Naive thymus-derived CD4-positive, alpha-beta T cell (primary cell): ENCODE measurements at regions not wholly inside any gene's neighbourhood (a gene's known extent, or its start where the extent isn't known, plus 50 kb on each side); places are given as distances from the start of the nearest gene placed in this dataset.

Experiments used
- ATAC-seq: fragments of 150-1000 bp; cut with Tn5 transposase; 2 replicates; pipeline ENCODE4 v1.10.0; 2021; ENCODE audit warnings: mild to moderate bottlenecking, moderate library complexity
- CTCF ChIA-PET: fragments of 350-600 bp; sonication (Branson Sonifier 250); formaldehyde crosslinking; loops from one replicate; lab custom pipeline; 2021; ENCODE audit warnings: antibody characterized with exemption; lab: Charles Lee
- POLR2A ChIA-PET: fragments of 350-600 bp; sonication (Branson Sonifier 250); formaldehyde crosslinking; loops from one replicate; lab custom pipeline; 2021; ENCODE audit warnings: antibody characterized with exemption, inconsistent platforms; lab: Charles Lee
- DNase-seq, 9 donors: peaks; one replicate each; pipeline versions ENCODE4 v3.0.0 to v3.0.0-alpha.2; 2020 to 2022; ENCODE audit warnings: mixed read lengths in 1 of 9
- H3K27ac ChIP-seq: one replicate; pipeline ENCODE4 v1.7.0; 2013; ENCODE audit warnings: mild to moderate bottlenecking, low read depth, low read length, moderate library complexity
- H3K27me3 ChIP-seq, 2 donors: one replicate each; pipeline ENCODE4 v1.7.0; 2013; ENCODE audit warnings: low read length in 2 of 2, mild to moderate bottlenecking in 2 of 2, moderate library complexity in 2 of 2; ENCODE audit not compliant: control insufficient read depth in 2 of 2, insufficient read depth in 2 of 2
- H3K36me3 ChIP-seq, 3 experiments: 1 replicate in 2 of 3; 2 replicates in 1 of 3; pipeline ENCODE4 v1.7.0; 2013; ENCODE audit warnings: low read length in 3 of 3, mild to moderate bottlenecking in 3 of 3, moderate library complexity in 1 of 3; ENCODE audit not compliant: insufficient read depth in 3 of 3, control insufficient read depth in 2 of 3
- H3K4me1 ChIP-seq, 2 donors: one replicate each; pipeline ENCODE4 v1.7.0; 2013; ENCODE audit warnings: low read length in 2 of 2, mild to moderate bottlenecking in 2 of 2, moderate library complexity in 1 of 2; ENCODE audit not compliant: control insufficient read depth in 2 of 2, insufficient read depth in 2 of 2
- H3K4me3 ChIP-seq: 2 replicates; pipeline ENCODE4 v1.7.0; 2013; ENCODE audit warnings: mild to moderate bottlenecking, low read length
- H3K9me3 ChIP-seq, 3 experiments: 1 replicate in 2 of 3; 2 replicates in 1 of 3; pipeline ENCODE4 v1.7.0; 2013; ENCODE audit warnings: low read length in 3 of 3; ENCODE audit not compliant: control insufficient read depth in 2 of 3
- H3K27ac Mint-ChIP-seq, 9 donors: one replicate each; pipeline ENCODE4 v1.8.0; 2020 to 2022; ENCODE audit warnings: mixed read lengths in 9 of 9, mild to moderate bottlenecking in 8 of 9, moderate library complexity in 5 of 9, inconsistent platforms in 2 of 9
- H3K27me3 Mint-ChIP-seq, 5 donors: one replicate each; pipeline ENCODE4 v1.8.0; 2021 to 2022; ENCODE audit warnings: mixed read lengths in 5 of 5, mild to moderate bottlenecking in 1 of 5
- H3K36me3 Mint-ChIP-seq, 5 donors: one replicate each; pipeline ENCODE4 v1.8.0; 2020 to 2022; ENCODE audit warnings: mixed read lengths in 5 of 5, mild to moderate bottlenecking in 3 of 5, inconsistent platforms in 1 of 5
- H3K4me1 Mint-ChIP-seq, 7 donors: one replicate each; pipeline ENCODE4 v1.8.0; 2020 to 2022; ENCODE audit warnings: mixed read lengths in 7 of 7, mild to moderate bottlenecking in 3 of 7, inconsistent platforms in 1 of 7
- H3K4me3 Mint-ChIP-seq, 10 donors: one replicate each; pipeline ENCODE4 v1.8.0; 2020 to 2022; ENCODE audit warnings: mild to moderate bottlenecking in 10 of 10, mixed read lengths in 10 of 10, moderate library complexity in 6 of 10, inconsistent platforms in 2 of 10
- H3K9me3 Mint-ChIP-seq, 11 donors: one replicate each; pipeline ENCODE4 v1.8.0; 2020 to 2022; ENCODE audit warnings: mixed read lengths in 11 of 11, mild to moderate bottlenecking in 4 of 11, inconsistent platforms in 1 of 11, moderate library complexity in 1 of 11
- intact Hi-C, 2 donors: fragments of 100-400 bp; cut with micrococcal nuclease; formaldehyde crosslinking; loops; one replicate each; pipeline ENCODE4 v1.15.1; 2023

- no peak for ATAC-seq
- POLR2A ChIA-PET = interaction anchor here (0.6 kb wide), 1 partner anchor 145 kb away, joined by 3 read pairs; no protein-coding TSS in a partner anchor
- Histone ChIP-seq H3K4me1 (no peaks in the 10 kb centered on the region), H3K27ac (no peak overlapping the region), H3K36me3 (no peaks in the 10 kb centered on the region), H3K4me3 (no peak overlapping the region), H3K27me3 (no peaks in the 10 kb centered on the region), H3K9me3 (no peaks in the 10 kb centered on the region)
- intact Hi-C loops = no loop called here
- Mint-ChIP-seq H3K36me3 (no peaks in the 10 kb centered on the region), H3K4me3 (no peak overlapping the region), H3K27ac (no peak overlapping the region), H3K27me3 (no peaks in the 10 kb centered on the region), H3K9me3 (peaks cover 0 to 3% (median 0%) of the 10 kb centered on the region in 11 donors), H3K4me1 (peaks cover 0 to 3% (median 0%) of the 10 kb centered on the region in 7 donors)
- CTCF ChIA-PET = no interaction called here
- DNase-seq = no peak
Measured at GRCh38 chr13:29993716-29994488, 143.5 kb upstream of the UBL3 start.

- Histone ChIP-seq H3K27me3 (no peaks in the 10 kb centered on the region), H3K36me3 (no peaks in the 10 kb centered on the region), H3K9me3 (no peaks in the 10 kb centered on the region), H3K4me3 (no peak overlapping the region), H3K27ac (no peak overlapping the region), H3K4me1 (no peaks in the 10 kb centered on the region)
- DNase-seq = no peak
- Mint-ChIP-seq H3K4me3 (no peak overlapping the region), H3K27ac (no peak overlapping the region), H3K9me3 (peaks cover 0 to 4% (median 2%) of the 10 kb centered on the region in 11 donors), H3K36me3 (peaks cover 0 to 2% (median 0%) of the 10 kb centered on the region in 5 donors), H3K27me3 (no peaks in the 10 kb centered on the region), H3K4me1 (peaks cover 0 to 3% (median 0%) of the 10 kb centered on the region in 7 donors)
- CTCF ChIA-PET = no interaction called here
- ATAC-seq = no peak
- POLR2A ChIA-PET = no interaction called here
- intact Hi-C loops = no loop called here
Measured at GRCh38 chr13:29993196-29993595, 142.8 kb upstream of the UBL3 start.

GRCh38 chr13:29991343-29991742, 140.9 kb upstream of the UBL3 start:
- H3K27ac ChIP-seq = no peak overlapping the region
- Mint-ChIP-seq H3K27ac (no peak overlapping the region), H3K36me3 (peaks cover 3 to 16% (median 6%) of the 10 kb centered on the region in 5 donors), H3K27me3 (peaks cover 0 to 7% (median 0%) of the 10 kb centered on the region in 5 donors), H3K9me3 (peaks cover 4 to 21% (median 15%) of the 10 kb centered on the region in 11 donors), H3K4me3 (no peak overlapping the region), H3K4me1 (peaks cover 0 to 3% (median 0%) of the 10 kb centered on the region in 7 donors)
- no peak for ATAC-seq
- H3K9me3 ChIP-seq = peaks cover 0 to 6% (median 0%) of the 10 kb centered on the region in 3 experiments
- CTCF ChIA-PET = no interaction called here
- intact Hi-C loops = no loop called here
- DNase-seq = no peak
- POLR2A ChIA-PET = no interaction called here
- no peak overlapping the region for H3K4me3 ChIP-seq
- H3K27me3 ChIP-seq = no peaks in the 10 kb centered on the region
- no peaks in the 10 kb centered on the region for H3K4me1 ChIP-seq
- no peaks in the 10 kb centered on the region for H3K36me3 ChIP-seq

- Histone ChIP-seq H3K27ac (no peak overlapping the region), H3K9me3 (peaks cover 0 to 6% (median 0%) of the 10 kb centered on the region in 3 experiments), H3K4me3 (no peak overlapping the region), H3K36me3 (no peaks in the 10 kb centered on the region), H3K27me3 (no peaks in the 10 kb centered on the region), H3K4me1 (no peaks in the 10 kb centered on the region)
- no peak for DNase-seq
- ChIA-PET POLR2A (no interaction called here), CTCF (no interaction called here)
- Mint-ChIP-seq H3K27ac (no peak overlapping the region), H3K36me3 (peaks cover 3 to 16% (median 6%) of the 10 kb centered on the region in 5 donors), H3K9me3 (peaks cover 5 to 27% (median 15%) of the 10 kb centered on the region in 11 donors), H3K4me3 (no peak overlapping the region), H3K4me1 (peaks cover 0 to 3% (median 0%) of the 10 kb centered on the region in 7 donors), H3K27me3 (peaks cover 0 to 38% (median 0%) of the 10 kb centered on the region in 5 donors)
- ATAC-seq = no peak
- intact Hi-C loops = no loop called here
Measured at GRCh38 chr13:29987340-29987739, 136.9 kb upstream of the UBL3 start.

GRCh38 chr13:29980339-29980738, 129.9 kb upstream of the UBL3 start:
- Mint-ChIP-seq H3K27me3 (peaks cover 0 to 27% (median 0%) of the 10 kb centered on the region in 5 donors), H3K27ac (no peak overlapping the region), H3K36me3 (no peaks in the 10 kb centered on the region), H3K4me3 (no peak overlapping the region), H3K4me1 (peaks cover 0 to 2% (median 0%) of the 10 kb centered on the region in 7 donors), H3K9me3 (peaks cover 0 to 8% (median 0%) of the 10 kb centered on the region in 11 donors)
- no peaks in the 10 kb centered on the region for H3K9me3 ChIP-seq
- no peaks in the 10 kb centered on the region for H3K27me3 ChIP-seq
- DNase-seq = no peak
- no peak for ATAC-seq
- no peak overlapping the region for H3K4me3 ChIP-seq
- no peaks in the 10 kb centered on the region for H3K36me3 ChIP-seq
- CTCF ChIA-PET = no interaction called here
- no peak overlapping the region for H3K27ac ChIP-seq
- POLR2A ChIA-PET = interaction anchor here (0.6 kb wide), 1 partner anchor 30 kb away, joined by 3 read pairs; no protein-coding TSS in a partner anchor
- intact Hi-C loops = no loop called here
- H3K4me1 ChIP-seq = no peaks in the 10 kb centered on the region

- Mint-ChIP-seq H3K27me3 (peaks cover 0 to 13% (median 0%) of the 10 kb centered on the region in 5 donors), H3K27ac (no peak overlapping the region), H3K9me3 (peaks cover 0 to 5% (median 0%) of the 10 kb centered on the region in 11 donors), H3K36me3 (peaks cover 0 to 8% (median 0%) of the 10 kb centered on the region in 5 donors), H3K4me1 (peaks cover 0 to 10% (median 0%) of the 10 kb centered on the region in 7 donors), H3K4me3 (no peak overlapping the region)
- Histone ChIP-seq H3K4me1 (no peaks in the 10 kb centered on the region), H3K36me3 (no peaks in the 10 kb centered on the region), H3K4me3 (no peak overlapping the region), H3K27me3 (no peaks in the 10 kb centered on the region), H3K9me3 (no peaks in the 10 kb centered on the region), H3K27ac (no peak overlapping the region)
- intact Hi-C loops = loop anchor here in 1 of 2 donors (5.0 kb wide), 1 partner anchor 41 kb away; no protein-coding TSS in a partner anchor
- ATAC-seq (no peak), DNase-seq (no peak)
- ChIA-PET POLR2A (no interaction called here), CTCF (no interaction called here)
Measured at GRCh38 chr13:29978211-29978610, 127.8 kb upstream of the UBL3 start.
